PC-9 (cell line): ENCODE measurements at regions not wholly inside any gene's neighbourhood (a gene's known extent, or its start where the extent isn't known, plus 50 kb on each side); places are given as distances from the start of the nearest gene placed in this dataset.

ENCODE experiments used
- CTCF ChIP-seq: fragments of 200-600 bp; sonication (generic); conservative IDR thresholded peaks from 2 replicates; pipeline ENCODE4 v1.6.1; 2017; ENCODE audit warnings: mixed run types, antibody characterized with exemption, mild to moderate bottlenecking, moderate library complexity
- EZH2 ChIP-seq: fragments of 200-600 bp; sonication (generic); IDR thresholded peaks from 2 replicates; pipeline ENCODE4 v1.8.0; 2017; ENCODE audit warnings: antibody characterized with exemption, low read depth

- TF ChIP-seq CTCF (no peak), EZH2 (no peak)
Measured at GRCh38 chr1:232262991-232263390, 366.9 kb downstream of the SIPA1L2 start.
